HEK293 (cell line): ENCODE measurements at regions not wholly inside any gene's neighbourhood (a gene's known extent, or its start where the extent isn't known, plus 50 kb on each side); places are given as distances from the start of the nearest gene placed in this dataset.

Experiments used
- CTCF ChIP-seq: fragments of 450-650 bp; formaldehyde crosslinking; IDR thresholded peaks from 2 replicates; pipeline ENCODE4 v1.5.1; 2016; ENCODE audit warnings: missing biosample characterization, missing genetic modification characterization
- KLF9 ChIP-seq: fragments of 450-650 bp; formaldehyde crosslinking; IDR thresholded peaks from 2 replicates; pipeline ENCODE4 v1.5.1; 2016; ENCODE audit warnings: missing biosample characterization, missing genetic modification characterization, low read depth
- PRDM1 ChIP-seq: fragments of 450-650 bp; formaldehyde crosslinking; IDR thresholded peaks from 2 replicates; pipeline ENCODE4; 2016; ENCODE audit warnings: missing biosample characterization, missing genetic modification characterization
- REST ChIP-seq: fragments of 450-650 bp; formaldehyde crosslinking; IDR thresholded peaks from 2 replicates; pipeline ENCODE4 v1.5.1; 2016; ENCODE audit warnings: missing biosample characterization, missing genetic modification characterization
- SP7 ChIP-seq: fragments of 450-650 bp; formaldehyde crosslinking; IDR thresholded peaks from 2 replicates; pipeline ENCODE4 v1.5.1; 2016; ENCODE audit warnings: missing biosample characterization, missing genetic modification characterization
- TCF7L2 ChIP-seq: IDR thresholded peaks from 2 replicates; pipeline ENCODE4 v1.6.1; 2011; ENCODE audit warnings: low read depth, mild to moderate bottlenecking, inconsistent platforms, low read length, moderate library complexity, borderline replicate concordance
- ZFP3 ChIP-seq: fragments of 450-650 bp; formaldehyde crosslinking; IDR thresholded peaks from 2 replicates; pipeline ENCODE4 v1.5.1; 2016; ENCODE audit warnings: low read depth, missing biosample characterization, missing genetic modification characterization
- ZFP37 ChIP-seq: fragments of 450-650 bp; formaldehyde crosslinking; IDR thresholded peaks from 2 replicates; pipeline ENCODE4 v1.5.1; 2016; ENCODE audit warnings: missing biosample characterization, missing genetic modification characterization
- ZNF146 ChIP-seq: fragments of 450-650 bp; formaldehyde crosslinking; IDR thresholded peaks from 2 replicates; pipeline ENCODE4 v1.5.1; 2016; ENCODE audit warnings: missing biosample characterization, missing genetic modification characterization
- ZNF292 ChIP-seq: fragments of 450-650 bp; formaldehyde crosslinking; IDR thresholded peaks from 2 replicates; pipeline ENCODE4 v1.5.1; 2016; ENCODE audit warnings: low read depth, missing biosample characterization, missing genetic modification characterization, borderline replicate concordance
- ZNF404 ChIP-seq: fragments of 450-650 bp; formaldehyde crosslinking; IDR thresholded peaks from 2 replicates; pipeline ENCODE4 v1.5.1; 2017; ENCODE audit warnings: missing biosample characterization, missing genetic modification characterization
- ZNF510 ChIP-seq: fragments of 450-650 bp; formaldehyde crosslinking; IDR thresholded peaks from 2 replicates; pipeline ENCODE4 v1.5.1; 2018; ENCODE audit warnings: mild to moderate bottlenecking, missing genetic modification characterization, missing biosample characterization; ENCODE audit not compliant: insufficient replicate concordance

- TF ChIP-seq CTCF (no peak), ZNF510 (tag by site-specific recombination) (no peak), REST (no peak), ZNF146 (no peak), ZFP37 (tag by site-specific recombination) (no peak), PRDM1 (tag by site-specific recombination) (no peak), ZNF404 (tag by site-specific recombination) (no peak), KLF9 (tag by site-specific recombination) (no peak), ZFP3 (tag by site-specific recombination) (no peak), ZNF292 (tag by site-specific recombination) (no peak), SP7 (tag by site-specific recombination) (no peak), TCF7L2 (no peak)
Measured at GRCh38 chr5:167642181-167642580, 649.3 kb upstream of the WWC1 start.
